ENCODE measurements at regions not wholly inside any gene's neighbourhood (a gene's known extent, or its start where the extent isn't known, plus 50 kb on each side); places are given as distances from the start of the nearest gene placed in this dataset.

GRCh38 chr18:67080601-67081000 is 435.9 kb downstream of the DSEL start:
- no peaks in the 10 kb centered on the region for H3K36me3 Mint-ChIP-seq (ENCODE audit: low read depth)
- H3K4me3 Mint-ChIP-seq = no peak overlapping the region
- H3K27me3 Mint-ChIP-seq (ENCODE audit: low read depth) = peaks cover 4% of the 10 kb centered on the region
- H3K27ac Mint-ChIP-seq = no peak overlapping the region
- H3K9me3 Mint-ChIP-seq = no peaks in the 10 kb centered on the region
- TF ChIP-seq CTCF (IDR thresholded peaks at IDR 0.05; ENCODE audit: unreplicated experiment in 3 of 3) = no peak
- no peaks in the 10 kb centered on the region for H3K4me1 Mint-ChIP-seq

- H3K36me3 Mint-ChIP-seq (ENCODE audit: low read depth) = no peaks in the 10 kb centered on the region
- H3K27ac Mint-ChIP-seq = no peak overlapping the region
- H3K4me1 Mint-ChIP-seq = no peaks in the 10 kb centered on the region
- TF ChIP-seq CTCF (IDR thresholded peaks at IDR 0.05; ENCODE audit: unreplicated experiment in 3 of 3) = no peak
- no peaks in the 10 kb centered on the region for H3K9me3 Mint-ChIP-seq
- H3K4me3 Mint-ChIP-seq = no peak overlapping the region
- peaks cover 4% of the 10 kb centered on the region for H3K27me3 Mint-ChIP-seq (ENCODE audit: low read depth)
Measured at GRCh38 chr18:67074309-67074708, 442.2 kb downstream of the DSEL start.

- Mint-ChIP-seq H3K4me3 (no peak overlapping the region), H3K4me1 (no peaks in the 10 kb centered on the region), H3K27me3 (ENCODE audit: low read depth) (peaks cover 4% of the 10 kb centered on the region), H3K9me3 (no peaks in the 10 kb centered on the region), H3K27ac (no peak overlapping the region), H3K36me3 (ENCODE audit: low read depth) (no peaks in the 10 kb centered on the region)
- no peak for TF ChIP-seq CTCF (IDR thresholded peaks at IDR 0.05; ENCODE audit: unreplicated experiment in 3 of 3)
Measured at GRCh38 chr18:67072791-67073190, 443.7 kb downstream of the DSEL start.

GRCh38 chr18:67068608-67069007 is 447.9 kb downstream of the DSEL start:
- TF ChIP-seq CTCF (IDR thresholded peaks at IDR 0.05; ENCODE audit: unreplicated experiment in 3 of 3) = no peak
- Mint-ChIP-seq H3K27me3 (ENCODE audit: low read depth) (no peaks in the 10 kb centered on the region), H3K9me3 (no peaks in the 10 kb centered on the region), H3K36me3 (ENCODE audit: low read depth) (no peaks in the 10 kb centered on the region), H3K4me1 (no peaks in the 10 kb centered on the region), H3K27ac (no peak overlapping the region), H3K4me3 (no peak overlapping the region)

- H3K27ac Mint-ChIP-seq = no peak overlapping the region
- H3K27me3 Mint-ChIP-seq (ENCODE audit: low read depth) = no peaks in the 10 kb centered on the region
- H3K4me3 Mint-ChIP-seq = no peak overlapping the region
- no peaks in the 10 kb centered on the region for H3K9me3 Mint-ChIP-seq
- TF ChIP-seq CTCF (IDR thresholded peaks at IDR 0.05; ENCODE audit: unreplicated experiment in 3 of 3) = no peak
- no peaks in the 10 kb centered on the region for H3K36me3 Mint-ChIP-seq (ENCODE audit: low read depth)
- no peaks in the 10 kb centered on the region for H3K4me1 Mint-ChIP-seq
Measured at GRCh38 chr18:67047334-67047733, 443.4 kb upstream of the CDH19 start.

- Mint-ChIP-seq H3K27me3 (ENCODE audit: low read depth) (no peaks in the 10 kb centered on the region), H3K27ac (no peak overlapping the region), H3K4me3 (no peak overlapping the region), H3K36me3 (ENCODE audit: low read depth) (no peaks in the 10 kb centered on the region), H3K9me3 (no peaks in the 10 kb centered on the region), H3K4me1 (no peaks in the 10 kb centered on the region)
- no peak for TF ChIP-seq CTCF (IDR thresholded peaks at IDR 0.05; ENCODE audit: unreplicated experiment in 3 of 3)
Measured at GRCh38 chr18:67043276-67043675, 439.4 kb upstream of the CDH19 start.
